HEK293 (cell line): ENCODE measurements at regions not wholly inside any gene's neighbourhood (a gene's known extent, or its start where the extent isn't known, plus 50 kb on each side); places are given as distances from the start of the nearest gene placed in this dataset.

ENCODE experiments used
- CTCF ChIA-PET: fragments of 350-600 bp; formaldehyde crosslinking; extraction: SDS; loops from one replicate; lab custom pipeline; 2021; ENCODE audit warnings: antibody characterized with exemption; lab: Yijun Ruan, JAX
- POLR2A ChIA-PET: fragments of 300-600 bp; formaldehyde crosslinking; extraction: SDS; loops from one replicate; lab custom pipeline; 2020; ENCODE audit warnings: antibody characterized with exemption, inconsistent platforms; lab: Yijun Ruan, JAX
- H3K27ac ChIP-seq: fragments of 200-500 bp; sonication (Bioruptor generic); 2 replicates; pipeline ENCODE4 v1.5.1; 2014; ENCODE audit warnings: low read depth, low read length, control low read depth, inconsistent platforms; ENCODE audit errors: extremely low read depth
- H3K36me3 ChIP-seq, 2 experiments: fragments of 200-500 bp in 1 of 2; sonication (Bioruptor generic) in 1 of 2; 1 replicate in 1 of 2; 2 replicates in 1 of 2; pipeline ENCODE4 v1.5.1; 2014 to 2017; ENCODE audit warnings: inconsistent platforms in 2 of 2, low read length in 2 of 2; ENCODE audit not compliant: control insufficient read depth in 2 of 2, insufficient read depth in 1 of 2
- H3K4me1 ChIP-seq: fragments of 200-500 bp; sonication (Bioruptor generic); 2 replicates; pipeline ENCODE4 v1.5.1; 2014; ENCODE audit warnings: mild to moderate bottlenecking, low read length, inconsistent platforms; ENCODE audit not compliant: control insufficient read depth, insufficient read depth
- H3K4me3 ChIP-seq: 2 replicates; pipeline ENCODE4 v1.5.1; 2011; ENCODE audit warnings: low read depth, mild to moderate bottlenecking, control low read depth, low read length, moderate library complexity
- H3K9me3 ChIP-seq: fragments of 200-500 bp; sonication (Bioruptor generic); 2 replicates; pipeline ENCODE4 v1.5.1; 2014; ENCODE audit warnings: low read depth, low read length, inconsistent platforms; ENCODE audit not compliant: control insufficient read depth, insufficient read depth
- GLIS2 ChIP-seq: fragments of 450-650 bp; formaldehyde crosslinking; IDR thresholded peaks from 2 replicates; pipeline ENCODE4 v1.5.1; 2016; ENCODE audit warnings: missing biosample characterization, missing genetic modification characterization
- PATZ1 ChIP-seq: fragments of 450-650 bp; formaldehyde crosslinking; IDR thresholded peaks from 2 replicates; pipeline ENCODE4 v1.5.1; 2016; ENCODE audit warnings: missing biosample characterization, missing genetic modification characterization
- PRDM1 ChIP-seq: fragments of 450-650 bp; formaldehyde crosslinking; IDR thresholded peaks from 2 replicates; pipeline ENCODE4; 2016; ENCODE audit warnings: missing biosample characterization, missing genetic modification characterization
- SP3 ChIP-seq: fragments of 450-650 bp; formaldehyde crosslinking; IDR thresholded peaks from 2 replicates; pipeline ENCODE4 v1.5.1; 2016; ENCODE audit warnings: missing biosample characterization, missing genetic modification characterization
- ZBTB10 ChIP-seq: fragments of 450-650 bp; formaldehyde crosslinking; IDR thresholded peaks from 2 replicates; pipeline ENCODE4 v1.5.1; 2016; ENCODE audit warnings: missing biosample characterization, missing genetic modification characterization
- ZFHX2 ChIP-seq: fragments of 450-650 bp; formaldehyde crosslinking; conservative IDR thresholded peaks from 2 replicates; pipeline ENCODE4 v1.5.1; 2016; ENCODE audit warnings: missing biosample characterization, missing genetic modification characterization
- ZFP3 ChIP-seq: fragments of 450-650 bp; formaldehyde crosslinking; IDR thresholded peaks from 2 replicates; pipeline ENCODE4 v1.5.1; 2016; ENCODE audit warnings: low read depth, missing biosample characterization, missing genetic modification characterization
- ZNF121 ChIP-seq: fragments of 450-650 bp; formaldehyde crosslinking; IDR thresholded peaks from 2 replicates; pipeline ENCODE4 v1.5.1; 2016; ENCODE audit warnings: missing biosample characterization, missing genetic modification characterization
- ZNF146 ChIP-seq: fragments of 450-650 bp; formaldehyde crosslinking; IDR thresholded peaks from 2 replicates; pipeline ENCODE4 v1.5.1; 2016; ENCODE audit warnings: missing biosample characterization, missing genetic modification characterization
- ZNF16 ChIP-seq: fragments of 450-650 bp; formaldehyde crosslinking; IDR thresholded peaks from 2 replicates; pipeline ENCODE4 v1.5.1; 2016; ENCODE audit warnings: low read depth, missing biosample characterization, missing genetic modification characterization
- ZNF184 ChIP-seq: fragments of 450-650 bp; IDR thresholded peaks from 2 replicates; pipeline ENCODE4 v1.5.1; 2018; ENCODE audit warnings: missing biosample characterization, mild to moderate bottlenecking, missing genetic modification characterization
- ZNF26 ChIP-seq: fragments of 450-650 bp; formaldehyde crosslinking; IDR thresholded peaks from 2 replicates; pipeline ENCODE4 v1.5.1; 2016; ENCODE audit warnings: missing biosample characterization, missing genetic modification characterization
- ZNF398 ChIP-seq: fragments of 450-650 bp; formaldehyde crosslinking; IDR thresholded peaks from 2 replicates; pipeline ENCODE4 v1.5.1; 2017; ENCODE audit warnings: missing biosample characterization, missing genetic modification characterization
- ZNF510 ChIP-seq: fragments of 450-650 bp; formaldehyde crosslinking; IDR thresholded peaks from 2 replicates; pipeline ENCODE4 v1.5.1; 2018; ENCODE audit warnings: mild to moderate bottlenecking, missing genetic modification characterization, missing biosample characterization; ENCODE audit not compliant: insufficient replicate concordance
- ZNF560 ChIP-seq: fragments of 450-650 bp; formaldehyde crosslinking; IDR thresholded peaks from 2 replicates; pipeline ENCODE4 v1.5.1; 2017; ENCODE audit warnings: missing biosample characterization, missing genetic modification characterization, borderline replicate concordance
- ZNF561 ChIP-seq: fragments of 450-650 bp; IDR thresholded peaks from 2 replicates; pipeline ENCODE4 v1.5.1; 2018; ENCODE audit warnings: missing biosample characterization, missing genetic modification characterization, borderline replicate concordance
- ZNF629 ChIP-seq: fragments of 450-650 bp; formaldehyde crosslinking; IDR thresholded peaks from 2 replicates; pipeline ENCODE4 v1.5.1; 2017; ENCODE audit warnings: missing biosample characterization, missing genetic modification characterization
- ZNF664 ChIP-seq: fragments of 450-650 bp; formaldehyde crosslinking; IDR thresholded peaks from 2 replicates; pipeline ENCODE4 v1.5.1; 2016; ENCODE audit warnings: missing biosample characterization, missing genetic modification characterization
- ZSCAN16 ChIP-seq: fragments of 450-650 bp; formaldehyde crosslinking; IDR thresholded peaks from 2 replicates; pipeline ENCODE4 v1.5.1; 2016; ENCODE audit warnings: missing biosample characterization, missing genetic modification characterization

- TF ChIP-seq PATZ1 (tag by site-specific recombination) (no peak), ZNF146 (tag by site-specific recombination) (no peak), ZNF629 (tag by site-specific recombination) (no peak), ZNF184 (no peak), GLIS2 (tag by site-specific recombination) (no peak)
These were observed 59.6 kb upstream of the TOM1L1 start (continued) for GRCh38 chr17:54840885-54841591.

GRCh38 chr17:54841656-54842055 lies 59.0 kb upstream of the TOM1L1 start:
- CTCF ChIA-PET, result interaction anchor here (0.7 kb wide), 1 partner anchor 13 kb away, joined by 3 read pairs; no protein-coding TSS in a partner anchor

More at GRCh38 chr17:54841656-54842055, 59.0 kb upstream of the TOM1L1 start:
- no peak for TF ChIP-seq ZNF26 (tag by site-specific recombination)
- no peak for TF ChIP-seq ZNF560
- TF ChIP-seq ZSCAN16 (tag by site-specific recombination), result no peak
- TF ChIP-seq ZNF398 (tag by site-specific recombination), result no peak
- no peak for TF ChIP-seq PRDM1 (tag by site-specific recombination)
- TF ChIP-seq ZNF510 (tag by site-specific recombination), result no peak
- TF ChIP-seq ZNF664, result no peak
- no peak for TF ChIP-seq ZBTB10 (tag by site-specific recombination)
- TF ChIP-seq ZNF121 (tag by site-specific recombination), result no peak
- no peak for TF ChIP-seq ZFP3 (tag by site-specific recombination)
- TF ChIP-seq ZNF16 (tag by site-specific recombination), result no peak
- TF ChIP-seq ZNF561 (tag by site-specific recombination), result no peak
- no peak for TF ChIP-seq SP3 (tag by site-specific recombination)
- TF ChIP-seq ZFHX2, result no peak
- TF ChIP-seq, all 188 proteins: peak for 0
- no peaks in the 10 kb centered on the region for H3K9me3 ChIP-seq
- no peaks in the 10 kb centered on the region for H3K4me1 ChIP-seq
- POLR2A ChIA-PET, result no interaction called here
- no peaks in the 10 kb centered on the region for H3K36me3 ChIP-seq
- no peak overlapping the region for H3K27ac ChIP-seq
- H3K4me3 ChIP-seq, result no peak overlapping the region
